Heart right ventricle (tissue), 16 donors: ENCODE measurements at regions not wholly inside any gene's neighbourhood (a gene's known extent, or its start where the extent isn't known, plus 50 kb on each side); places are given as distances from the start of the nearest gene placed in this dataset.

Experiments used
- ATAC-seq, 8 donors: fragments of 200-7000 bp; cut with Tn5 transposase; one replicate each; pipeline ENCODE4 v1.9.1; 2020; ENCODE audit warnings: mild to moderate bottlenecking in 8 of 8, moderate library complexity in 8 of 8, moderate number of reproducible peaks in 1 of 8
- DNase-seq, 2 donors: peaks; one replicate each; pipeline ENCODE4 v3.0.0-alpha.2; 2020
- H3K27ac ChIP-seq, 10 donors: fragments of 200-600 bp; sonication (generic) in 2 of 10; one replicate each; pipeline versions ENCODE4 v1.5.0 to v1.8.0; 2020 to 2022; ENCODE audit warnings: mild to moderate bottlenecking in 3 of 10
- H3K27me3 ChIP-seq, 7 donors: fragments of 200-600 bp; one replicate each; pipeline ENCODE4 v1.8.0; 2021 to 2022; ENCODE audit warnings: mild to moderate bottlenecking in 2 of 7
- H3K36me3 ChIP-seq, 9 donors: fragments of 200-600 bp; sonication (generic) in 1 of 9; one replicate each; pipeline versions ENCODE4 v1.5.0 to v1.8.0; 2020 to 2022; ENCODE audit warnings: mild to moderate bottlenecking in 2 of 9
- H3K4me1 ChIP-seq, 9 donors: fragments of 200-600 bp; sonication (generic) in 1 of 9; one replicate each; pipeline versions ENCODE4 v1.5.0 to v1.8.0; 2020 to 2022; ENCODE audit warnings: mild to moderate bottlenecking in 4 of 9
- H3K4me3 ChIP-seq, 10 donors: fragments of 200-600 bp; sonication (generic) in 2 of 10; one replicate each; pipeline versions ENCODE4 v1.5.0 to v1.8.0; 2020 to 2022; ENCODE audit warnings: mild to moderate bottlenecking in 7 of 10, moderate library complexity in 2 of 10
- H3K9me3 ChIP-seq, 11 donors: fragments of 200-600 bp in 10 of 11; sonication (generic) in 2 of 11; one replicate each; pipeline versions ENCODE4 v1.5.0 to v1.8.0; 2013 to 2022; ENCODE audit warnings: mild to moderate bottlenecking in 2 of 11, control low read depth in 1 of 11, moderate library complexity in 1 of 11
- WGBS, 2 donors: extraction: QIAGEN DNeasy Blood & Tissue Kit; methylation state at CpG; one replicate each; pipeline ENCODE4 v1.1.7; 2013; ENCODE audit warnings: inconsistent platforms in 1 of 2; 5-methylcytosine and 5-hydroxymethylcytosine counted together
- intact Hi-C, 10 donors: fragments of 100-400 bp; cut with DNase I; formaldehyde crosslinking; loops; one replicate each; pipeline versions ENCODE4 v1.11.1 to v1.14.2; 2022
- TF ChIP-seq, protein P1 (sequence below), 9 donors: fragments of 200-600 bp; sonication (generic) in 2 of 9; IDR thresholded peaks; one replicate each; pipeline versions ENCODE4 v1.5.0 to v1.8.0; 2021 to 2022; ENCODE audit warnings: antibody characterized with exemption in 9 of 9, mild to moderate bottlenecking in 5 of 9, moderate library complexity in 1 of 9
- donor health status: Arrhythmogenic right ventricular cardiomyopathy.
- donor health status: ischemic (EF 13 %, LVEDD 7.1; RV severe dilation, severe dysfunction).
- donor health status: healthy with polysubstance abuse.
- donor health status: DM: no; HTN: yes; CAD: no.
- donor health status: DM: no; HTN: no; CAD: no.
- donor health status: ischemic (EF 25% LVEDD 6.9; RV normal size, moderate dysfunction).
- donor health status: ischemic (EF 25% LVEDD 5.7; RV mildly dilated, moderate dysfunction).
- donor health status: healthy.
- donor health status: DM: yes; HTN: yes; CAD: no.
- donor health status: Ischemic cardiomyopathy.
- donor health status: ischemic (EF 35%, LVEDD 5.7; RV mildly dilated, moderate dysfunction).
- donor health status: nonischemic (EF 11% LVEDD 7.7; RV severe dilation, severe dysfunction).
- donor health status: DM: yes; HTN: yes; CAD: no.
- donor health status: PGD.
- donor health status: ischemic (EF 29% LVEDD 5.4; RV normal size, mild dysfunction).
- donor health status: nonischemic (EF 23%, LVEDD 6.1; RV moderate dilation, normal function).

DNA sequence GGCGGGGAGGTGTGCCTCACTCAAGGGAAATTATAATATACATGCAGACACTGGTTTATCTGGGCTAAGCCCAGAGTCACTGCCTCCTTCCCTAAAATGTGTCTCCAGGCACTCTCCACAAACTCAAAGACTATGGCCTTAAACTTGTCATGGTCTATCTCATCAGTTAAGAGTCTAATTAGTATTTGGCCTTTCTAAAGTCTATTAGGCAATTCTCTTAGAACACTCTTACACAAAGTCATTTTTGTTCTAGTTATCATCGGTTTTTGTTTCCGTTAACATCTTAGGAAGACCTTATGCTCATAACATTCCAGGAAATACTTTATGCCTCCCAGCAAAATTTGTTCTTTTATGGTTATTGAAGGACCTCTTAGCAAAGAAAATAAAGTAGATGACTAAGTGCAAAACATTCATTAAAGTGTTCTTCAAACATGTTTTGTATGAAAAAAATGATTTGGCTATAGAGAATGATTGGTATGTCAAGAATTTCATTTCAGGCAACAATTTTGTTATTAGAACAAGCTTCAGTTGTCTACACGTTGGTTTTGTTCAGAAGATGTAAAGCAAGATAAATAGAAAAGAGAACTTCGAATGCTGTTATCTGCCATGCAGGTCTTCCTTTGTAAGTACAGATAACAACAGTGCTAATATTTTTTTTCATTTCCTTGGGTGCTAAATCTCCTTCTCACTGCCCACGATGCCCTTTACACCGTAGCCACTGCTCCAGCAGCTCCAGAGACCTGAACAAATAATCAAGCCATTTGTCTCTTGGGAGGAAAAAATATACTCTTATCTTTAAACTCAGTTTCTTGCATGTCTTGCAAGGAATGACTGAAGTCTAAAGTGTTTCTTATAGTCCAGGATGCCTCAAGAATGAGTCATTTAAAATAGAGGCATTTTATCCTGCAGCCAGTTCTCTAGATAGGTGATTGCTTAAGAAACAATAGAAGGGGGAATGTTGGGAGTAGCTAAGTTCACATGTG is 170.4 kb downstream of the HTR1B start:
- H3K27me3 ChIP-seq: no peaks in the 10 kb centered on the region
- 45 to 46% methylated on average over 7 of the region's 7 CpGs for WGBS, 2 donors
- TF ChIP-seq, protein P1, sequence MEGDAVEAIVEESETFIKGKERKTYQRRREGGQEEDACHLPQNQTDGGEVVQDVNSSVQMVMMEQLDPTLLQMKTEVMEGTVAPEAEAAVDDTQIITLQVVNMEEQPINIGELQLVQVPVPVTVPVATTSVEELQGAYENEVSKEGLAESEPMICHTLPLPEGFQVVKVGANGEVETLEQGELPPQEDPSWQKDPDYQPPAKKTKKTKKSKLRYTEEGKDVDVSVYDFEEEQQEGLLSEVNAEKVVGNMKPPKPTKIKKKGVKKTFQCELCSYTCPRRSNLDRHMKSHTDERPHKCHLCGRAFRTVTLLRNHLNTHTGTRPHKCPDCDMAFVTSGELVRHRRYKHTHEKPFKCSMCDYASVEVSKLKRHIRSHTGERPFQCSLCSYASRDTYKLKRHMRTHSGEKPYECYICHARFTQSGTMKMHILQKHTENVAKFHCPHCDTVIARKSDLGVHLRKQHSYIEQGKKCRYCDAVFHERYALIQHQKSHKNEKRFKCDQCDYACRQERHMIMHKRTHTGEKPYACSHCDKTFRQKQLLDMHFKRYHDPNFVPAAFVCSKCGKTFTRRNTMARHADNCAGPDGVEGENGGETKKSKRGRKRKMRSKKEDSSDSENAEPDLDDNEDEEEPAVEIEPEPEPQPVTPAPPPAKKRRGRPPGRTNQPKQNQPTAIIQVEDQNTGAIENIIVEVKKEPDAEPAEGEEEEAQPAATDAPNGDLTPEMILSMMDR (IDR thresholded peaks at IDR 0.05): no peak
- H3K27ac ChIP-seq: no peak overlapping the region
- peaks cover 0 to 3% (median 0%) of the 10 kb centered on the region in 9 donors for H3K4me1 ChIP-seq
- H3K36me3 ChIP-seq: no peaks in the 10 kb centered on the region
- intact Hi-C loops: no loop called here
- DNase-seq (no peak), ATAC-seq (no peak)
- no peak overlapping the region for H3K4me3 ChIP-seq
- no peaks in the 10 kb centered on the region for H3K9me3 ChIP-seq

DNA sequence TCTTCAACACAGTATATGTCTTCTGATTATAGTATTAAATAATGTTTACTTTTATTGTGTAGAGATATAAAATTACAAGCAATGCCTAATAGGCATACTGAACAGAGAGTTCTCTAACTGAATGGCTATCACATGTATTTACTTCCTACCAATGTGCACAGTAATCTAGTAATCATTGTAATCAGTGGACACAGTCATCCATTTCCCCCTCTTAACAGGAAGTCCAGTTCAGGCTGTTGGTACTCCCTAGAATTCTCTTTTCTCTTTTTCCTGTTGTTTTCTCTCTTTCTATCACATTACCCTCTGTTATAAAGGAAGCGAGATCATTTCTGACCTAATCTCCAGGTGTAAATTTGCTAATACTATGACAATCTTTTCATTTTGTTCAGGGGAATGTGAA is 172.5 kb downstream of the HTR1B start:
- no peaks in the 10 kb centered on the region for H3K27me3 ChIP-seq
- WGBS, 2 donors: 80 to 85% methylated on average over 1 of the region's 1 CpG
- no peaks in the 10 kb centered on the region for H3K9me3 ChIP-seq
- DNase-seq (no peak), ATAC-seq (no peak)
- no peak overlapping the region for H3K4me3 ChIP-seq
- peaks cover 0 to 3% (median 0%) of the 10 kb centered on the region in 9 donors for H3K4me1 ChIP-seq
- intact Hi-C loops: no loop called here
- H3K36me3 ChIP-seq: no peaks in the 10 kb centered on the region
- H3K27ac ChIP-seq: no peak overlapping the region
- TF ChIP-seq, protein P1 (IDR thresholded peaks at IDR 0.05): no peak

DNA sequence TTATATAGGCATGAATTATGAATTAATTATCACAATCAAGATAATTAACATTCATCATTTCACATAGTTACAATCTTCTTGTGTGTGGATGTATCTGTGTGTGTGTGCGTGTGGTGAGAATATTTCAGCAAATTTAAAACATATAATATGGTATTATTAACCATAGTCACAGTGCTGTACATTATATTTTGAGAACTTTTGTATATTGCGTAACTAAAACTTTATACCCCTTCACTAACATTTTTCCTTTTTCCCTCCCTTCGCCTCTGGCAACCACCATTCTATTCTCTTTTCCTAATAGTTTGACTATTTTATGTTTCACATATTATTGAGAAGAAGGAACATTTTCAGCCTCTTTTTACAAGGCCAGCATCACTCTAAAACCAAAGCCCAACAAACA is 176.8 kb downstream of the HTR1B start:
- DNase-seq (no peak), ATAC-seq (no peak)
- TF ChIP-seq, protein P1 (IDR thresholded peaks at IDR 0.05): no peak
- peaks cover 0 to 9% (median 2%) of the 10 kb centered on the region in 11 donors for H3K9me3 ChIP-seq
- H3K27me3 ChIP-seq: no peaks in the 10 kb centered on the region
- no peaks in the 10 kb centered on the region for H3K36me3 ChIP-seq
- no peak overlapping the region for H3K27ac ChIP-seq
- no peaks in the 10 kb centered on the region for H3K4me1 ChIP-seq
- 90 to 91% methylated on average over 3 of the region's 3 CpGs for WGBS, 2 donors
- H3K4me3 ChIP-seq: no peak overlapping the region
- intact Hi-C loops: loop anchor here in 1 of 10 donors (2.0 kb wide), 1 partner anchor 70 kb away; no protein-coding TSS in a partner anchor

DNA sequence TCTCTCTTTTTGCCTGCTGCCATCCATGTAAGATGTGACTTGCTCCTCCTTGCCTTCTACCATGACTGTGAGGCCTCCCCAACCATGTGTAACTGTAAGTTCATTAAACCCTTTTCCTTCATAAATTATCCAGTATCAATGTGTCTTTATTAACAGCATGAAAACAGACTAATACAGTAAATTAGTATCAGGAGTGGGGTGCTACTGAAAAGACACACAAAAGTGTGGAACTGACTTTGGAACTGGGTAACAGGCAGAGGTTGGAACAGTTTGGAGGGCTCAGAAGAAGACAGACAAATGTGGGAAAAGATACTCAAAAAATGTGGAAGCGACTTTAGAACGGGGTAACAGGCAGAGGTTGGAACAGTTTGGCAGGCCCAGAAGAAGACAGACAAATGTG is 189.4 kb downstream of the HTR1B start:
- no peak for DNase-seq
- intact Hi-C loops: no loop called here
- ATAC-seq: no peak
- Histone ChIP-seq H3K4me1 (no peaks in the 10 kb centered on the region), H3K27me3 (no peaks in the 10 kb centered on the region), H3K9me3 (peaks cover 0 to 42% (median 16%) of the 10 kb centered on the region in 11 donors), H3K36me3 (no peaks in the 10 kb centered on the region), H3K4me3 (no peak overlapping the region), H3K27ac (no peak overlapping the region)
- 89 to 95% methylated on average over 2 of the region's 2 CpGs for WGBS, 2 donors
- TF ChIP-seq, protein P1 (IDR thresholded peaks at IDR 0.05): no peak
